GM19238 (cell line): ENCODE measurements at regions not wholly inside any gene's neighbourhood (a gene's known extent, or its start where the extent isn't known, plus 50 kb on each side); places are given as distances from the start of the nearest gene placed in this dataset.
A peak's percentile ranks its signal among the peaks of the same experiment; 100 is the strongest.

Experiments used
- DNase-seq: peaks from one replicate; pipeline ENCODE4 v3.0.0; 2011; ENCODE audit warnings: low spot score; ENCODE audit not compliant: insufficient read length

GRCh38 chr2:165033402-165033801, 78.1 kb upstream of the SLC38A11 start:
- no peak for DNase-seq

- DNase-seq: no peak
Measured at GRCh38 chr2:165032559-165032958, 77.2 kb upstream of the SLC38A11 start.

GRCh38 chr2:165024199-165024598, 68.9 kb upstream of the SLC38A11 start:
- no peak for DNase-seq

- DNase-seq: no peak
Measured at GRCh38 chr2:165022781-165023180, 67.5 kb upstream of the SLC38A11 start.

- no peak for DNase-seq
Measured at GRCh38 chr2:165017966-165018596, 62.8 kb upstream of the SLC38A11 start.

GRCh38 chr2:165016772-165017411, 61.6 kb upstream of the SLC38A11 start:
- peak; percentile 9 for DNase-seq

- DNase-seq: peak; percentile 17
Measured at GRCh38 chr2:165015052-165015642, 59.8 kb upstream of the SLC38A11 start.

- DNase-seq: no peak
Measured at GRCh38 chr2:165013944-165014619, 58.8 kb upstream of the SLC38A11 start.

- no peak for DNase-seq
Measured at GRCh38 chr2:165011199-165011598, 55.9 kb upstream of the SLC38A11 start.

GRCh38 chr2:165010556-165010955, 55.2 kb upstream of the SLC38A11 start:
- DNase-seq: no peak

GRCh38 chr2:165009466-165009865, 54.1 kb upstream of the SLC38A11 start:
- DNase-seq: no peak

GRCh38 chr2:165008730-165009315, 53.5 kb upstream of the SLC38A11 start:
- DNase-seq: no peak

- no peak for DNase-seq
Measured at GRCh38 chr2:165007161-165007744, 51.9 kb upstream of the SLC38A11 start.
